Stimulated activated CD4-positive, alpha-beta T cell treated with anti-CD3 and anti-CD28 coated beads, Interleukin-12 subunit alpha, Interleukin-12 subunit beta, amount 100 ng/mL, for 4 hours (primary cell): ENCODE measurements at regions not wholly inside any gene's neighbourhood (a gene's known extent, or its start where the extent isn't known, plus 50 kb on each side); places are given as distances from the start of the nearest gene placed in this dataset.

Source experiments
- DNase-seq: peaks from one replicate; pipeline ENCODE4 v3.0.0-alpha.2; 2020

- no peak for DNase-seq
Measured at GRCh38 chr2:126775300-126775985, 119.5 kb downstream of the GYPC start.

GRCh38 chr2:126776255-126776654 is 120.3 kb downstream of the GYPC start:
- peak; percentile 6 for DNase-seq

- DNase-seq = peak; percentile 78
Measured at GRCh38 chr2:126776692-126777619, 121.0 kb downstream of the GYPC start.

GRCh38 chr2:126777620-126777978 is 121.1 kb upstream of the TEX51 start:
- no peak for DNase-seq

DNA sequence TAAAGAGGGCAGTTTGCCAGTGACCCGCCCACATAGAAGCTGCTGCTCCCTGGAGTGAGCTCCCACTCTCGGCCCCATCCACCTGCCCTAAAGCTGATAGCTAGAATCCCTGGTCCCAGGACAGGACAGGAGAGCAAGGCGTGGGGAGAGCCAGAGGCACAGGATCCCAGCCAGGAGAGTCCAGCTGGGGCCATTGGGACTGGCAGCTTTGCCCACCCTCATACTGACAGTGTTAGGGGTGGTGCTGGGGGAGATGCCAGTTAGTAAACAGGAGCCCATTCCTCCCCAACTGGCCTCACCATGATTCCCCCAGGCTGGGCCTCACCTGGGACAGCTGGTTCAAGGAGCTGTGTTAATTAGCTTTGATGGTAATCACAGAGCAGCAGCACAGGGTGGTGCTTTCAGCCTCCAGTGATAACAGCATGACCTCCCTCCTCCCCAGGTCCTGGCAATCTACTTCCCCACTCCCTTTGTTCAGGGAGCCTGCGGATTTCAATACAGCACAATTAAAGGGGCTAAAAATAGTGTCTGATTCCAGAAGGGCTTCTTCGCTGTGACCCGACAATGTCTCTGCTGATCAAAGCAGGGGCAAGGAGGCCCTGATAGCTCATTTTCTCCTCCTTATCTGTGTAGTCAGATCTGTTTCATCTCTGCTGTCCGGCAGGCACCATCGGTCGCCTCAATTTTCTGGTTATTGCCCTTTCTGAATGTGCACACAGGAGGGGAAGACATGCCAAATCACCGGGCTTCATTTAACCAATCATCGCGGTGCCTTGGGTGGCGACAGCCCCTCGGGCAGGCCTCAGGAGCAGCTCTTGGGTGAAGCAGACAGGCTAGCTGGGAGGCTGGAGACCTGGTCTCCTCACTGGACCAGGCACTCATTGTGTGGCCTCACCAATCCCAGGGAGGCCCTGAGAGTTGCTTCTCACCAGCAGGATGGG is 119.9 kb upstream of the TEX51 start:
- DNase-seq = no peak

- DNase-seq = no peak
Measured at GRCh38 chr2:126781206-126781605, 117.5 kb upstream of the TEX51 start.

DNA sequence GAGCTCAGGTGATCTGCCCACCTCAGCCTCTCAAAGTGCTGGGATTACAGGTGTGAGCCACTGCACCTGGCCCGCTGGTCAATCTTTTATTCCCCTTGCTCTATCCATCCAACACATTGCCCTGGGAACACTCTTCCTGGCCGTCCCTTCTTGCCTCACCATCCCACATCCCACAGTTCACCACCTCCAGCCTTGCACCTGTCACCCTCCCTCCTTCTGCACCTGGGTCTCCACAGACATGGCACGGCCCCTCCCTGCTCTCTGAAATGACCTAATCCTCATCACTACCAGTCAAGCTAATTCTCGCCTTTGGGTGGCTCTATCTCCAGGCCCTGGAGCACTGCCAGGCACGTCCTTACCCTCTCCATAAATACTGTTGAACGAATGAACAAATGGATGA is 116.9 kb upstream of the TEX51 start:
- no peak for DNase-seq

DNA sequence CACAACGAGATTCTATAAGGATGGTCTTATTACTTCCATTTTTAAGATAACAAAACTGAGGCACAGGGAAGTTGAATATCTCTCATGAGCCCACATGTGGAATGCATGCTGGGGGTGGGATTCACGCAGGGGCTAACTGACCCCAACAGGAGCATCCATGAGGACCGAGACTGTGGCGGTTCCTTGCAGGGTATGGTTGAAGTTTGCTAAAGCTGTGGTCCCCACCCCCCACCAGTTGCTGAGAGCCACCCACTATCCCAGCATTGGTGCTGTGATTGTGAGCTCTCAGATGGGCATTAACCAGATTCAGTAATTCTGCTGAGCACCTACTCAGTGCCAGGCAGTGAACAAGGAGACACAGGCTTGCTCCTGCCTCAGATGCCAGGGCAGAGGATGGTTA is 116.0 kb upstream of the TEX51 start:
- DNase-seq = no peak

GRCh38 chr2:126783341-126783740 is 115.3 kb upstream of the TEX51 start:
- no peak for DNase-seq

- no peak for DNase-seq
Measured at GRCh38 chr2:126784045-126784444, 114.6 kb upstream of the TEX51 start.

- no peak for DNase-seq
Measured at GRCh38 chr2:126784621-126785020, 114.1 kb upstream of the TEX51 start.

- no peak for DNase-seq
Measured at GRCh38 chr2:126785236-126785635, 113.5 kb upstream of the TEX51 start.

GRCh38 chr2:126785862-126786261 is 112.8 kb upstream of the TEX51 start:
- no peak for DNase-seq

DNA sequence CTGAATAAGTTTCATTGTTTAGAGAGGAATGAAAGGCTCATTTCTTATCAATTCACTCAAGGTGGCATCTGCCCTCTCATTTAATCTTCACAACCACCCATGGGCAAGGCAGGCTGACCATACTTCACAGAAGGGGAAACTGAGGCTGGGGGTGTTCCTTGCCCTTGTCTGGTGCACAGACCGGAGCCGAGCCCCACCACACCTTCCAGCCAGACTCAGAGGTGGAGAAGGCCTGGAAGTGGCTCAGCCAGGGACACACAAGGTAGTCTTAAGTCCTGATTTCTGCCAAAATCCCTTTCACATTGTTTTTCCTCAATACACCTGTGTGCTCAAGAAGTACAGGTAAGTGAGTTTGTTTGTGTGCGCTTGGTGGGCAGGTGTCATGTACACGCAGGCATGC is 111.9 kb upstream of the TEX51 start:
- DNase-seq = no peak

DNA sequence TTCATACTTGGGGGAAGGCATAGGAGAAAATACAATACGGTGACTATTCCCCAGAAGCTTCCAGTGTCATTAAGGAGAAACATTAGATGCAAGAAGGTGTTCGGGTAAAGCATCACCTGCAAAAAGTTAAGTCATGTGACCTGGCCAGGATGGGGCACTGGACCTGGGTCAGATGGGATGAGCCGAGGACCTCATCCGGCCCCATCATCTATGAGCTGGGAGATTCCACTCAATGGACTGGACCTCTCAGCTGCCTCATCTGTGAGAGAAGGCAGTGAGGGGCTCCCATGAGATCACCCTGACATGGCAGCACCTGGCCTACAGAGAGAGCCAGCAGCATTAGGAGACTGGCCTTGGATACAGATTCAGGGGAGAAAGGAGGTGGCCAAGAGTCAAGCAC is 111.4 kb upstream of the TEX51 start:
- no peak for DNase-seq

DNA sequence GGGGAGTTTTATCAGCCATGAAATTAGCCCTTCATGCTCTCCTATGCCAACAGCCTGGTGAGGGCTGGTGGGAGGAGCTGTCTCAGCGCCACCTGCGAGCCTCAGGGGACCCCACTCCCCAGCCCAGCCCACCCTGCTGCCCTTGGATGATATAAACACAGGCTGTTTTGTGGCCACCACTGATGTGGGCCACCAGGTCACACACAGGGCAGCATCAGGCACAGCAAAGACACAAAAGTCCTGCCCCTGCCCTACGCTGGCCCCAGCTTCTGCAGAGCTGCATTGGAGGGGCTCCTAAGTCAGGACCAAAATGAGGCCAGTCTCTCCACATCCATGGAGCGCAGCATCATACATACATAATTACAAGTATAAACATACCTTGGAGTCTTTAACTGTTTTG is 110.6 kb upstream of the TEX51 start:
- DNase-seq = no peak

DNA sequence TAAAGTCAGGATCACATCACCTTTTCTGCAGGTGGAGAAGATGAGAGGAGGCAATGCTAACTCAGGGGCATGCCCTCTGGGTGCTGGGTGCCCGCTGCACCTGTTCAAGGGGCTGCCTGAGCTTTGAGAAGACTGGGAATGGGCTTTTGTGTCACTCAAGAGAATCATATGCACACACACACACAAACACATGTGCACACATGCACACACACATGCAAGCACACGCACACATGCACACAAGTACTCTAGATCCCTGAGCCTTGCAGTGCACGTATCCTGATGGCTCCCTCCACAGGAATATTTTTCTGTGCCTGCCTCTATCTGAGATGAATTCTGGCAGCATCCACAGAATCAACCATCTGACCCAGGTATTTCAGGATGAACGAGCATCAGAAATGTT is 110.0 kb upstream of the TEX51 start:
- no peak for DNase-seq

- DNase-seq = no peak
Measured at GRCh38 chr2:126790987-126791780, 107.5 kb upstream of the TEX51 start.

DNA sequence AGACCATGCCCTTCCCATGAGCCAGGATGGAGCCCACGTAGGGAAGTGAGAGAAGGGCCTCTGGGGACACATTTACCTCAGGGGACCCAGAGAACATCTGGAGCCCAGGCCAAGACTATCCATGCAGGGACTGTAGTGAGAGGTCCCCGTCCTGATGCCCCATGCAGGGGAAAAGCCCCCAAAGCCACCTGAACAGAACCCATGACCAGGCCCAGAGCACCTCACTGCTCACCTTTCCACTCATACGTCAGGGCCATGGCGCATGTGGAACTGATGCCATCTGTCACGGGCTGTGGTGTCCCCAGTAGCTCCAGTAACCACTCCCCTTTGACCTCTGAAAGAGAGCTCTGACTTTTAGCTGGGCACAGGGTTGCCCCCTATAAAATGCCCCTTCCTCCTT is 106.5 kb upstream of the TEX51 start:
- no peak for DNase-seq

GRCh38 chr2:126792993-126793392 is 105.7 kb upstream of the TEX51 start:
- no peak for DNase-seq

- no peak for DNase-seq
Measured at GRCh38 chr2:126793885-126794613, 104.6 kb upstream of the TEX51 start.

- DNase-seq = no peak
Measured at GRCh38 chr2:126795656-126796055, 103.0 kb upstream of the TEX51 start.
